H1 (cell line): ENCODE measurements at regions not wholly inside any gene's neighbourhood (a gene's known extent, or its start where the extent isn't known, plus 50 kb on each side); places are given as distances from the start of the nearest gene placed in this dataset.

Experiments used
- CTCF ChIA-PET: fragments of 300-600 bp; sonication (Branson Sonifier 250); formaldehyde crosslinking; loops from one replicate; lab custom pipeline; 2021; ENCODE audit not compliant: partially characterized antibody; lab: Charles Lee
- POLR2A ChIA-PET: fragments of 300-600 bp; sonication (Branson Sonifier 250); formaldehyde crosslinking; loops from one replicate; lab custom pipeline; 2021; ENCODE audit warnings: inconsistent platforms; ENCODE audit not compliant: partially characterized antibody; lab: Charles Lee
- DNase-seq, 2 experiments: peaks; one replicate each; pipeline versions ENCODE4 v3.0.0 to v3.0.0-alpha.2; 2010 to 2022; ENCODE audit warnings: low spot score in 2 of 2, low read depth in 1 of 2, mixed read lengths in 1 of 2
- FAIRE-seq: peaks from 2 replicates; lab custom pipeline; 2011; peaks lifted over from hg19 to GRCh38; lab: Jason Lieb, UNC
- H2AFZ ChIP-seq: 2 replicates; pipeline ENCODE4 v1.8.1; 2012; ENCODE audit warnings: low read length, inconsistent platforms
- H2AK5ac ChIP-seq: 2 replicates; pipeline ENCODE4 v1.6.1; 2013; ENCODE audit warnings: low read depth, low read length
- H2BK120ac ChIP-seq: replicated peaks from 2 replicates; pipeline ENCODE3; 2013; ENCODE audit warnings: low read depth, low read length, inconsistent platforms
- H2BK12ac ChIP-seq: 2 replicates; pipeline ENCODE4 v1.6.1; 2013; ENCODE audit warnings: low read depth, low read length
- H2BK15ac ChIP-seq: 2 replicates; pipeline ENCODE4 v1.6.1; 2013; ENCODE audit warnings: low read length
- H2BK20ac ChIP-seq: 2 replicates; pipeline ENCODE4 v1.6.1; 2013; ENCODE audit warnings: low read length
- H2BK5ac ChIP-seq: 2 replicates; pipeline ENCODE4 v1.6.1; 2013; ENCODE audit warnings: low read depth, low read length
- H3K14ac ChIP-seq: 2 replicates; pipeline ENCODE4 v1.6.1; 2013; ENCODE audit warnings: inconsistent platforms; ENCODE audit not compliant: insufficient read length
- H3K18ac ChIP-seq: 2 replicates; pipeline ENCODE4 v1.6.1; 2013; ENCODE audit warnings: low read length; ENCODE audit errors: extremely low read depth
- H3K23ac ChIP-seq: 2 replicates; pipeline ENCODE4 v1.6.1; 2013; ENCODE audit warnings: inconsistent platforms; ENCODE audit not compliant: insufficient read length
- H3K23me2 ChIP-seq: 2 replicates; pipeline ENCODE4 v1.6.1; 2013; ENCODE audit warnings: low read depth, low read length
- H3K27ac ChIP-seq: 2 replicates; pipeline ENCODE4 v1.6.1; 2011; ENCODE audit warnings: low read depth, low read length, inconsistent platforms
- H3K27me3 ChIP-seq, 4 experiments: replicated peaks in 1 of 4; 1 replicate in 1 of 4; 2 replicates in 3 of 4; pipeline versions ENCODE4 v1.6.1 to v1.8.1; 2011 to 2013; ENCODE audit warnings: low read length in 3 of 4, mild to moderate bottlenecking in 3 of 4, inconsistent platforms in 2 of 4, mixed read lengths in 2 of 4, moderate library complexity in 1 of 4; ENCODE audit not compliant: control insufficient read depth in 3 of 4, insufficient read depth in 3 of 4; ENCODE audit errors: extremely low read depth in 1 of 4
- H3K36me3 ChIP-seq, 4 experiments: 2 replicates each; pipeline versions ENCODE4 v1.6.1 to v1.8.1; 2011 to 2013; ENCODE audit warnings: mild to moderate bottlenecking in 4 of 4, low read length in 3 of 4, moderate library complexity in 2 of 4, control low read depth in 1 of 4, inconsistent platforms in 1 of 4; ENCODE audit not compliant: insufficient read depth in 4 of 4, control insufficient read depth in 2 of 4
- H3K4ac ChIP-seq: replicated peaks from 2 replicates; pipeline ENCODE3; 2013; ENCODE audit warnings: low read length, low read depth, mixed read lengths, inconsistent platforms; ENCODE audit not compliant: insufficient read length
- H3K4me1 ChIP-seq, 4 experiments: replicated peaks in 1 of 4; 1 replicate in 1 of 4; 2 replicates in 3 of 4; pipeline versions ENCODE4 v1.6.1 to v1.8.1; 2011 to 2013; ENCODE audit warnings: low read length in 3 of 4, inconsistent platforms in 2 of 4, mixed read lengths in 1 of 4; ENCODE audit not compliant: insufficient read depth in 4 of 4, control insufficient read depth in 3 of 4
- H3K4me2 ChIP-seq, 2 experiments: 2 replicates each; pipeline versions ENCODE4 v1.6.1 to v1.8.1; 2011 to 2013; ENCODE audit warnings: low read depth in 2 of 2, low read length in 2 of 2, control low read depth in 1 of 2, inconsistent platforms in 1 of 2, mild to moderate bottlenecking in 1 of 2; ENCODE audit not compliant: insufficient read depth in 1 of 2
- H3K4me3 ChIP-seq, 4 experiments: fragments of 200-600, 300-600 bp in 1 of 4; sonication (generic), shearing (Covaris generic), sonication (Bioruptor Twin) in 1 of 4; 2 replicates each; pipeline versions ENCODE4 v1.5.1 to v1.8.1; 2011 to 2016; ENCODE audit warnings: low read length in 4 of 4, low read depth in 3 of 4, control low read depth in 2 of 4, inconsistent platforms in 2 of 4, mild to moderate bottlenecking in 2 of 4, mixed read lengths in 1 of 4, moderate library complexity in 1 of 4; ENCODE audit not compliant: insufficient read depth in 2 of 4; ENCODE audit errors: extremely low read depth in 1 of 4
- H3K56ac ChIP-seq: replicated peaks from 2 replicates; pipeline ENCODE3; 2013; ENCODE audit warnings: low read depth, mild to moderate bottlenecking, mixed read lengths, low read length, inconsistent platforms; ENCODE audit not compliant: insufficient read length
- H3K79me1 ChIP-seq: 2 replicates; pipeline ENCODE4 v1.6.1; 2013; ENCODE audit warnings: low read depth, low read length, control low read depth
- H3K79me2 ChIP-seq, 2 experiments: 2 replicates each; pipeline versions ENCODE4 v1.6.1 to v1.8.1; 2012 to 2013; ENCODE audit warnings: low read length in 2 of 2, mild to moderate bottlenecking in 2 of 2, inconsistent platforms in 1 of 2; ENCODE audit not compliant: insufficient read depth in 2 of 2, control insufficient read depth in 1 of 2
- H3K9ac ChIP-seq, 4 experiments: replicated peaks in 1 of 4; 1 replicate in 1 of 4; 2 replicates in 3 of 4; pipeline versions ENCODE4 v1.6.1 to v1.8.1; 2011 to 2013; ENCODE audit warnings: low read depth in 3 of 4, low read length in 3 of 4, control low read depth in 2 of 4, mild to moderate bottlenecking in 2 of 4, moderate library complexity in 2 of 4, inconsistent platforms in 1 of 4; ENCODE audit errors: extremely low read depth in 1 of 4
- H3K9me3 ChIP-seq, 2 experiments: 2 replicates each; pipeline versions ENCODE4 v1.6.1 to v1.8.1; 2012 to 2013; ENCODE audit warnings: mild to moderate bottlenecking in 2 of 2, moderate library complexity in 2 of 2, control low read depth in 1 of 2, inconsistent platforms in 1 of 2, low read depth in 1 of 2, low read length in 1 of 2, mixed read lengths in 1 of 2; ENCODE audit not compliant: insufficient read depth in 2 of 2
- H4K20me1 ChIP-seq, 2 experiments: replicated peaks in 1 of 2; 2 replicates each; pipeline versions ENCODE3 to v1.8.1; 2011 to 2013; ENCODE audit warnings: inconsistent platforms in 2 of 2, low read length in 2 of 2, mild to moderate bottlenecking in 1 of 2; ENCODE audit not compliant: insufficient read depth in 2 of 2, control insufficient read depth in 1 of 2
- H4K5ac ChIP-seq: 2 replicates; pipeline ENCODE4 v1.6.1; 2013; ENCODE audit warnings: low read length, low read depth, mixed read lengths, inconsistent platforms; ENCODE audit not compliant: insufficient read length
- H4K8ac ChIP-seq: 2 replicates; pipeline ENCODE4 v1.8.0; 2013; ENCODE audit warnings: mild to moderate bottlenecking, moderate library complexity, low read length, inconsistent platforms; ENCODE audit not compliant: insufficient read depth; ENCODE audit errors: extremely low read depth
- H4K91ac ChIP-seq: replicated peaks from 2 replicates; pipeline ENCODE3; 2013; ENCODE audit warnings: low read length, mixed read lengths, inconsistent platforms; ENCODE audit not compliant: insufficient read length
- ATF3 ChIP-seq: IDR thresholded peaks from 2 replicates; pipeline ENCODE4 v1.6.1; 2011; ENCODE audit warnings: low read depth, mild to moderate bottlenecking, low read length; ENCODE audit not compliant: insufficient read depth
- EGR1 ChIP-seq: IDR thresholded peaks from 2 replicates; pipeline ENCODE4 v1.6.1; 2011; ENCODE audit warnings: low read depth, low read length, borderline replicate concordance
- JUND ChIP-seq: IDR thresholded peaks from 2 replicates; pipeline ENCODE4 v1.6.1; 2011; ENCODE audit warnings: mild to moderate bottlenecking, improper control_type of control experiment, low read length
- KDM4A ChIP-seq: IDR thresholded peaks from one replicate; pipeline ENCODE4 v1.7.1; 2012; ENCODE audit warnings: low read depth, mild to moderate bottlenecking, moderate library complexity, low read length, inconsistent platforms; ENCODE audit not compliant: severe bottlenecking
- MAX ChIP-seq: IDR thresholded peaks from 2 replicates; pipeline ENCODE4 v1.6.1; 2012; ENCODE audit warnings: inconsistent platforms
- POLR2AphosphoS5 ChIP-seq: IDR thresholded peaks from 2 replicates; pipeline ENCODE4 v1.6.1; 2011; ENCODE audit warnings: low read depth, low read length
- POU5F1 ChIP-seq: IDR thresholded peaks from 2 replicates; pipeline ENCODE4 v1.6.1; 2011; ENCODE audit warnings: low read depth, mild to moderate bottlenecking, low read length, moderate library complexity
- RNF2 ChIP-seq: fragments of 200-900, 300-1000 bp; sonication (generic); IDR thresholded peaks from 2 replicates; pipeline ENCODE4 v1.7.1; 2016; ENCODE audit warnings: borderline replicate concordance, low read depth, mild to moderate bottlenecking, antibody characterized with exemption, low read length; ENCODE audit not compliant: poor library complexity, severe bottlenecking; ENCODE audit errors: missing control alignments
- SP2 ChIP-seq: IDR thresholded peaks from 2 replicates; pipeline ENCODE4 v1.6.1; 2012; ENCODE audit warnings: mild to moderate bottlenecking, low read length, inconsistent platforms
- TCF12 ChIP-seq: IDR thresholded peaks from 2 replicates; pipeline ENCODE4 v1.6.1; 2011; ENCODE audit warnings: low read depth, mild to moderate bottlenecking, low read length
- WGBS, 2 experiments: shearing (Covaris generic) in 1 of 2; methylation state at CpG; one replicate each; pipeline versions ENCODE4 v1.1.6 to v1.1.7; 2013 to 2015; ENCODE audit warnings: low lambda C conversion rate in 2 of 2, mixed read lengths in 2 of 2, inconsistent platforms in 1 of 2, low coverage in 1 of 2, missing lambda C conversion rate in 1 of 2; ENCODE audit not compliant: insufficient replicate concordance in 2 of 2, insufficient coverage in 1 of 2, insufficient read length in 1 of 2; ENCODE audit errors: extremely low coverage in 1 of 2, missing lambda C conversion rate in 1 of 2; 5-methylcytosine and 5-hydroxymethylcytosine counted together

GRCh38 chrX:82031250-82031649 lies 829.3 kb downstream of the SH3BGRL start:
- no peaks in the 10 kb centered on the region for H4K20me1 ChIP-seq
- peak; percentile 66 for FAIRE-seq
- POLR2A ChIA-PET: no interaction called here
- H2BK5ac ChIP-seq: no peak overlapping the region
- no peaks in the 10 kb centered on the region for H3K79me1 ChIP-seq
- no peak overlapping the region for H3K4me2 ChIP-seq
- no peak overlapping the region for H2BK120ac ChIP-seq
- H3K23ac ChIP-seq: no peak overlapping the region
- H4K8ac ChIP-seq: no peak overlapping the region
- no peak overlapping the region for H2BK15ac ChIP-seq
- no peak overlapping the region for H2BK12ac ChIP-seq
- H3K79me2 ChIP-seq: no peaks in the 10 kb centered on the region
- no peak overlapping the region for H3K9ac ChIP-seq
- CTCF ChIA-PET: no interaction called here
- no peak overlapping the region for H3K56ac ChIP-seq
- no peak overlapping the region for H2AFZ ChIP-seq
- H3K18ac ChIP-seq: no peak overlapping the region
- 80% methylated on average over 1 of the region's 1 CpG; no CpG with 5 or more reads in 1 of the 2 experiments for WGBS, 2 experiments
- H3K9me3 ChIP-seq: no peaks in the 10 kb centered on the region
- H3K4me1 ChIP-seq: no peaks in the 10 kb centered on the region
- H3K14ac ChIP-seq: no peak overlapping the region
- H2AK5ac ChIP-seq: no peak overlapping the region
- no peak overlapping the region for H3K4ac ChIP-seq
- DNase-seq: no peak
- no peaks in the 10 kb centered on the region for H3K36me3 ChIP-seq
- no peak overlapping the region for H4K91ac ChIP-seq
- H3K27ac ChIP-seq: no peak overlapping the region
- H4K5ac ChIP-seq: no peak overlapping the region
- no peaks in the 10 kb centered on the region for H3K23me2 ChIP-seq
- no peak overlapping the region for H2BK20ac ChIP-seq
- TF ChIP-seq JUND: no peak
- TF ChIP-seq KDM4A: no peak
- TF ChIP-seq SP2: no peak
- TF ChIP-seq RNF2: no peak
- no peak for TF ChIP-seq ATF3
- no peak for TF ChIP-seq POLR2AphosphoS5
- TF ChIP-seq MAX: no peak
- TF ChIP-seq EGR1: no peak
- no peak for TF ChIP-seq POU5F1
- no peak for TF ChIP-seq TCF12
- H3K27me3 ChIP-seq: no peaks in the 10 kb centered on the region
- no peak overlapping the region for H3K4me3 ChIP-seq
